ENCODE measurements at regions not wholly inside any gene's neighbourhood (a gene's known extent, or its start where the extent isn't known, plus 50 kb on each side); places are given as distances from the start of the nearest gene placed in this dataset.

DNA sequence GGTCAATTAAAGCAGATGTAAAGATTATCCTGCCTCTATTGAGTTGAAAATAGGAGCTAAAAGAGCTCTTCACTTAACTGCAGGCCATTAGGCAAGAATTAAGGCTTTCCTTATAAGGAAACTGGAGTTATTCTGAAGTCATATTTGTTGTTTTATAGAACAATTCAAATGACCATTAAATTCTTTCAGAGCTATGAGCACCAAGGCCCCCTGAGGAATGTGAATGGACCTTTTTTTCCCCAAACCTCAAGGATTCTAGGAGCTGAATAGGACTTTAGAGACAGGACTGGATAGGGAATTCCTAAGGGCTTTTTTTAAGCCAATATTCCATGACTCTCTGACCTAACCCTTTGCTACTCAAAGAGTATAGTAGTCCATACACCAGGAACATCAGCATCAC, 565.7 kb upstream of the BTBD3 start:
- H3K27ac Mint-ChIP-seq = no peak overlapping the region
- no peak for ATAC-seq (ENCODE audit: poor library complexity)

GRCh38 chr20:11354846-11355245, 562.8 kb upstream of the BTBD3 start:
- DNase-seq = no peak
- intact Hi-C loops (cut with DNase I, micrococcal nuclease) = no loop called here
- H3K9me3 Mint-ChIP-seq = peaks cover 13% of the 10 kb centered on the region

More for the DNA sequence above, 565.7 kb upstream of the BTBD3 start:
- intact Hi-C loops (cut with DNase I, micrococcal nuclease) = no loop called here
- DNase-seq = no peak
- POLR2A ChIA-PET = no interaction called here
- no peak overlapping the region for H3K27ac ChIP-seq (ENCODE audit: low read depth in 1 of 2, low read length in 2 of 2)
- no peak overlapping the region for H3K4me3 ChIP-seq (ENCODE audit: low read length)
- Mint-ChIP-seq H3K36me3 (ENCODE audit: low read depth) (no peaks in the 10 kb centered on the region), H3K9me3 (peaks cover 8% of the 10 kb centered on the region), H3K27me3 (no peaks in the 10 kb centered on the region), H3K4me1 (ENCODE audit: low read depth) (no peaks in the 10 kb centered on the region), H3K4me3 (no peak overlapping the region)
- CTCF ChIA-PET = no interaction called here
- H3K27me3 ChIP-seq (ENCODE audit: control insufficient read depth in 1 of 2, insufficient read depth in 2 of 2, low read length in 2 of 2) = no peaks in the 10 kb centered on the region
- H3K4me1 ChIP-seq (ENCODE audit: insufficient read depth, low read length) = no peaks in the 10 kb centered on the region
- TF ChIP-seq CTCF (IDR thresholded peaks at IDR 0.05) = no peak
- no peaks in the 10 kb centered on the region for H3K36me3 ChIP-seq (ENCODE audit: insufficient read depth, low read length)
- peaks cover under 1 to 4% of the 10 kb centered on the region in 2 experiments for H3K9me3 ChIP-seq (ENCODE audit: control insufficient read depth in 1 of 2, insufficient read depth in 1 of 2, low read length in 2 of 2)

GRCh38 chr20:11355345-11355744, 562.3 kb upstream of the BTBD3 start:
- ATAC-seq (ENCODE audit: poor library complexity) (no peak), DNase-seq (no peak)
- Histone ChIP-seq H3K27ac (ENCODE audit: low read depth in 1 of 2, low read length in 2 of 2) (no peak overlapping the region), H3K4me3 (ENCODE audit: low read length) (no peak overlapping the region), H3K36me3 (ENCODE audit: insufficient read depth, low read length) (no peaks in the 10 kb centered on the region), H3K27me3 (ENCODE audit: control insufficient read depth in 1 of 2, insufficient read depth in 2 of 2, low read length in 2 of 2) (no peaks in the 10 kb centered on the region), H3K9me3 (ENCODE audit: control insufficient read depth in 1 of 2, insufficient read depth in 1 of 2, low read length in 2 of 2) (peaks cover 4% of the 10 kb centered on the region in 2 experiments), H3K4me1 (ENCODE audit: insufficient read depth, low read length) (no peaks in the 10 kb centered on the region)
- intact Hi-C loops (cut with DNase I, micrococcal nuclease) = no loop called here
- CTCF ChIA-PET = no interaction called here
- Mint-ChIP-seq H3K27ac (no peak overlapping the region), H3K4me3 (no peak overlapping the region), H3K4me1 (ENCODE audit: low read depth) (no peaks in the 10 kb centered on the region), H3K36me3 (ENCODE audit: low read depth) (no peaks in the 10 kb centered on the region), H3K27me3 (no peaks in the 10 kb centered on the region), H3K9me3 (peaks cover 11% of the 10 kb centered on the region)
- POLR2A ChIA-PET = no interaction called here
- TF ChIP-seq CTCF (IDR thresholded peaks at IDR 0.05) = no peak

More at GRCh38 chr20:11354846-11355245, 562.8 kb upstream of the BTBD3 start:
- Histone ChIP-seq H3K4me3 (ENCODE audit: low read length) (no peak overlapping the region), H3K27ac (ENCODE audit: low read depth in 1 of 2, low read length in 2 of 2) (no peak overlapping the region), H3K27me3 (ENCODE audit: control insufficient read depth in 1 of 2, insufficient read depth in 2 of 2, low read length in 2 of 2) (no peaks in the 10 kb centered on the region), H3K9me3 (ENCODE audit: control insufficient read depth in 1 of 2, insufficient read depth in 1 of 2, low read length in 2 of 2) (peaks cover 4% of the 10 kb centered on the region in 2 experiments), H3K36me3 (ENCODE audit: insufficient read depth, low read length) (no peaks in the 10 kb centered on the region), H3K4me1 (ENCODE audit: insufficient read depth, low read length) (no peaks in the 10 kb centered on the region)
- H3K27ac Mint-ChIP-seq = no peak overlapping the region
- no peaks in the 10 kb centered on the region for H3K36me3 Mint-ChIP-seq (ENCODE audit: low read depth)
- POLR2A ChIA-PET = no interaction called here
- no peak for TF ChIP-seq CTCF (IDR thresholded peaks at IDR 0.05)
- H3K4me3 Mint-ChIP-seq = no peak overlapping the region
- H3K27me3 Mint-ChIP-seq = no peaks in the 10 kb centered on the region
- CTCF ChIA-PET = no interaction called here
- H3K4me1 Mint-ChIP-seq (ENCODE audit: low read depth) = no peaks in the 10 kb centered on the region
- no peak for ATAC-seq (ENCODE audit: poor library complexity)

All from CD4-positive, alpha-beta T cell (primary cell).